SK-N-SH (cell line): ENCODE measurements at regions not wholly inside any gene's neighbourhood (a gene's known extent, or its start where the extent isn't known, plus 50 kb on each side); places are given as distances from the start of the nearest gene placed in this dataset.

Experiments
- CTCF ChIA-PET: fragments of 300-600, 350-600 bp; formaldehyde crosslinking; extraction: SDS; loops from one replicate; lab custom pipeline; 2021; lab: Yijun Ruan, JAX
- POLR2A ChIA-PET: fragments of 350-600 bp; sonication (Branson Sonifier 250); formaldehyde crosslinking; extraction: SDS; loops from one replicate; lab custom pipeline; 2020; ENCODE audit warnings: antibody characterized with exemption, inconsistent platforms; lab: Yijun Ruan, JAX
- DNase-seq: peaks from one replicate; pipeline ENCODE4 v3.0.0; 2012
- H2AFZ ChIP-seq: fragments of 200-600 bp; sonication (generic); 2 replicates; pipeline ENCODE4 v1.8.1; 2016; ENCODE audit warnings: antibody characterized with exemption, mild to moderate bottlenecking, low read depth
- H3F3A ChIP-seq: fragments of 200-600 bp; sonication (generic); replicated peaks from 2 replicates; pipeline ENCODE3; 2016; ENCODE audit warnings: antibody characterized with exemption, mild to moderate bottlenecking; ENCODE audit not compliant: insufficient read depth
- H3K27ac ChIP-seq, 2 experiments: fragments of 200-500 bp in 1 of 2; fragments of 200-600 bp in 1 of 2; sonication (Bioruptor generic) in 1 of 2; sonication (generic), shearing (Covaris generic) in 1 of 2; 2 replicates each; pipeline versions ENCODE4 v1.5.1 to v1.6.1; 2014 to 2016; ENCODE audit warnings: low read depth in 2 of 2, inconsistent platforms in 1 of 2, low read length in 1 of 2, mild to moderate bottlenecking in 1 of 2, mixed read lengths in 1 of 2
- H3K27me3 ChIP-seq: fragments of 200-600 bp; sonication (generic), shearing (Covaris generic); 2 replicates; pipeline ENCODE4 v1.6.1; 2016; ENCODE audit warnings: mixed run types; ENCODE audit not compliant: insufficient read depth
- H3K36me3 ChIP-seq, 2 experiments: fragments of 200-500 bp in 1 of 2; fragments of 200-600 bp in 1 of 2; sonication (Bioruptor generic) in 1 of 2; sonication (generic) in 1 of 2; replicated peaks in 1 of 2; 2 replicates each; pipeline versions ENCODE3 to v1.5.1; 2014 to 2016; ENCODE audit warnings: low read length in 1 of 2, mild to moderate bottlenecking in 1 of 2; ENCODE audit not compliant: insufficient read depth in 2 of 2, control insufficient read depth in 1 of 2
- H3K4me1 ChIP-seq, 2 experiments: fragments of 200-500 bp in 1 of 2; fragments of 200-600 bp in 1 of 2; sonication (Bioruptor generic) in 1 of 2; sonication (generic), shearing (Covaris generic) in 1 of 2; 2 replicates each; pipeline versions ENCODE4 v1.5.1 to v1.6.1; 2014 to 2016; ENCODE audit warnings: low read depth in 1 of 2, low read length in 1 of 2, mixed run types in 1 of 2; ENCODE audit not compliant: insufficient read depth in 2 of 2, control insufficient read depth in 1 of 2
- H3K4me2 ChIP-seq: fragments of 200-600 bp; sonication (generic), shearing (Covaris generic); 2 replicates; pipeline ENCODE4 v1.6.1; 2017; ENCODE audit warnings: mixed run types
- H3K4me3 ChIP-seq, 2 experiments: fragments of 200-500 bp in 1 of 2; fragments of 200-600 bp in 1 of 2; sonication (Bioruptor generic) in 1 of 2; sonication (generic), shearing (Covaris generic) in 1 of 2; 2 replicates each; pipeline versions ENCODE4 v1.5.1 to v1.8.1; 2014 to 2016; ENCODE audit warnings: low read depth in 2 of 2, inconsistent platforms in 1 of 2, low read length in 1 of 2, mild to moderate bottlenecking in 1 of 2, mixed read lengths in 1 of 2, moderate library complexity in 1 of 2
- H3K79me2 ChIP-seq: fragments of 200-600 bp; sonication (generic); 2 replicates; pipeline ENCODE4 v1.8.1; 2017; ENCODE audit warnings: mild to moderate bottlenecking; ENCODE audit not compliant: insufficient read depth
- H3K9ac ChIP-seq: fragments of 200-600 bp; sonication (generic); 2 replicates; pipeline ENCODE4 v1.6.1; 2017; ENCODE audit warnings: mixed run types
- H3K9me2 ChIP-seq: fragments of 200-600 bp; sonication (generic); 2 replicates; pipeline ENCODE4 v1.6.1; 2017; ENCODE audit warnings: mixed run types
- H3K9me3 ChIP-seq: fragments of 200-600 bp; sonication (generic); 2 replicates; pipeline ENCODE4 v1.6.1; 2017; ENCODE audit warnings: mixed run types, mild to moderate bottlenecking, moderate library complexity
- H4K20me1 ChIP-seq: fragments of 200-600 bp; sonication (generic); 2 replicates; pipeline ENCODE4 v1.6.1; 2017; ENCODE audit warnings: mild to moderate bottlenecking, mixed run types; ENCODE audit not compliant: insufficient read depth
- ELF1 ChIP-seq: IDR thresholded peaks from 2 replicates; pipeline ENCODE4 v1.4.0; 2012
- EZH2phosphoT487 ChIP-seq: fragments of 200-600 bp; sonication (generic); IDR thresholded peaks from 2 replicates; pipeline ENCODE4 v1.6.1; 2017; ENCODE audit warnings: low read depth, mixed run types, mild to moderate bottlenecking, antibody characterized with exemption, moderate library complexity, borderline replicate concordance
- GATA2 ChIP-seq: sonication (generic); formaldehyde crosslinking; IDR thresholded peaks from 2 replicates; pipeline ENCODE4 v1.5.0; 2020; ENCODE audit warnings: mild to moderate bottlenecking, missing genetic modification reagents
- IRF3 ChIP-seq: fragments of 150-350 bp; IDR thresholded peaks from 2 replicates; pipeline ENCODE4 v1.6.1; 2016; ENCODE audit warnings: mild to moderate bottlenecking, low read depth, low read length
- MXI1 ChIP-seq: IDR thresholded peaks from 2 replicates; pipeline ENCODE4 v1.6.1; 2012; ENCODE audit warnings: mild to moderate bottlenecking, low read depth, low read length, improper control_type of control experiment
- RAD21 ChIP-seq: IDR thresholded peaks from 2 replicates; pipeline ENCODE4 v1.6.1; 2012; ENCODE audit warnings: mild to moderate bottlenecking, low read length
- REST ChIP-seq: IDR thresholded peaks from 2 replicates; pipeline ENCODE4 v1.6.1; 2012; ENCODE audit warnings: mild to moderate bottlenecking, low read depth, low read length, moderate library complexity
- SIN3A ChIP-seq: IDR thresholded peaks from 2 replicates; pipeline ENCODE4 v1.6.1; 2012; ENCODE audit warnings: low read depth, mild to moderate bottlenecking, low read length, moderate library complexity, borderline replicate concordance
- TEAD4 ChIP-seq: IDR thresholded peaks from 2 replicates; pipeline ENCODE4 v1.4.0; 2012; ENCODE audit warnings: mild to moderate bottlenecking, borderline replicate concordance; ENCODE audit not compliant: insufficient read depth
- USF1 ChIP-seq: IDR thresholded peaks from 2 replicates; pipeline ENCODE4 v1.4.0; 2012; ENCODE audit warnings: low read depth, borderline replicate concordance
- USF2 ChIP-seq: fragments of 150-350 bp; IDR thresholded peaks from 2 replicates; pipeline ENCODE4 v1.6.1; 2017; ENCODE audit warnings: antibody characterized with exemption, low read length, low read depth, borderline replicate concordance
- YY1 ChIP-seq: IDR thresholded peaks from 2 replicates; pipeline ENCODE4 v1.4.0; 2012; ENCODE audit warnings: low read depth, mild to moderate bottlenecking
- WGBS: methylation state at CpG from one replicate; pipeline ENCODE4 v1.1.6; 2017; ENCODE audit warnings: low lambda C conversion rate; 5-methylcytosine and 5-hydroxymethylcytosine counted together

GRCh38 chr3:6551165-6551564 is 309.8 kb upstream of the GRM7 start:
- ChIA-PET POLR2A (no interaction called here), CTCF (no interaction called here)
- H3F3A ChIP-seq: no peaks in the 10 kb centered on the region
- H3K4me1 ChIP-seq: no peaks in the 10 kb centered on the region
- no peaks in the 10 kb centered on the region for H4K20me1 ChIP-seq
- no peaks in the 10 kb centered on the region for H3K9me2 ChIP-seq
- no peaks in the 10 kb centered on the region for H3K9me3 ChIP-seq
- no peak overlapping the region for H3K9ac ChIP-seq
- 2% methylated on average over 2 of the region's 2 CpGs for WGBS
- no peak overlapping the region for H3K4me3 ChIP-seq
- no peak overlapping the region for H3K27ac ChIP-seq
- DNase-seq: no peak
- TF ChIP-seq RAD21 (no peak), SIN3A (no peak), GATA2 (CRISPR knock-in tag) (no peak), EZH2phosphoT487 (no peak), IRF3 (no peak), USF2 (no peak), YY1 (no peak), USF1 (no peak), REST (no peak), TEAD4 (no peak), MXI1 (no peak), ELF1 (no peak)
- no peaks in the 10 kb centered on the region for H3K79me2 ChIP-seq
- H3K27me3 ChIP-seq: no peaks in the 10 kb centered on the region
- H3K36me3 ChIP-seq: no peaks in the 10 kb centered on the region
- H3K4me2 ChIP-seq: no peak overlapping the region
- no peak overlapping the region for H2AFZ ChIP-seq
